ENCODE measurements at regions not wholly inside any gene's neighbourhood (a gene's known extent, or its start where the extent isn't known, plus 50 kb on each side); places are given as distances from the start of the nearest gene placed in this dataset.

- TF ChIP-seq CTCF (IDR thresholded peaks at IDR 0.05) = no peak
- no peak for TF ChIP-seq POLR2A (IDR thresholded peaks at IDR 0.05)
Observed at GRCh38 chr2:167759531-167759930, 487.9 kb downstream of the STK39 start.
